Lung (tissue), 11 donors: ENCODE measurements at regions not wholly inside any gene's neighbourhood (a gene's known extent, or its start where the extent isn't known, plus 50 kb on each side); places are given as distances from the start of the nearest gene placed in this dataset.
"Not testable (repeated sequence)": the region's sequence is repeated elsewhere in the genome, so short reads cannot be mapped to it uniquely, and the experiment has no call there.

Experiments used
- ATAC-seq: fragments of 200-7000 bp; cut with Tn5 transposase; one replicate; pipeline ENCODE4 v1.9.1; 2020; ENCODE audit warnings: moderate number of reproducible peaks; ENCODE audit not compliant: insufficient read depth, low FRiP score
- DNase-seq, 3 donors: peaks; one replicate each; pipeline ENCODE4 v3.0.0-alpha.2; 2013 to 2017
- H3K27ac ChIP-seq, 2 donors: one replicate each; pipeline ENCODE4 v1.5.1; 2013; ENCODE audit warnings: mild to moderate bottlenecking in 2 of 2, moderate library complexity in 2 of 2, control low read depth in 1 of 2, inconsistent platforms in 1 of 2, low read depth in 1 of 2, low read length in 1 of 2
- H3K27me3 ChIP-seq, 3 donors: one replicate each; pipeline ENCODE4 v1.5.1; 2013; ENCODE audit warnings: low read length in 2 of 3; ENCODE audit not compliant: control insufficient read depth in 3 of 3, insufficient read depth in 3 of 3
- H3K36me3 ChIP-seq, 4 donors: one replicate each; pipeline ENCODE4 v1.5.1; 2013; ENCODE audit warnings: low read length in 4 of 4, mild to moderate bottlenecking in 1 of 4, moderate library complexity in 1 of 4; ENCODE audit not compliant: control insufficient read depth in 4 of 4, insufficient read depth in 4 of 4
- H3K4me1 ChIP-seq, 5 donors: one replicate each; pipeline ENCODE4 v1.5.1; 2013; ENCODE audit warnings: low read length in 5 of 5, mild to moderate bottlenecking in 2 of 5, moderate library complexity in 1 of 5; ENCODE audit not compliant: control insufficient read depth in 5 of 5, insufficient read depth in 5 of 5
- H3K4me3 ChIP-seq: one replicate; pipeline ENCODE4 v1.5.1; 2013; ENCODE audit warnings: mild to moderate bottlenecking, control low read depth, moderate library complexity
- H3K9ac ChIP-seq, 2 donors: one replicate each; pipeline ENCODE4 v1.5.1; 2013; ENCODE audit warnings: low read length in 2 of 2, control low read depth in 1 of 2; ENCODE audit not compliant: insufficient read depth in 1 of 2
- H3K9me3 ChIP-seq, 4 donors: one replicate each; pipeline ENCODE4 v1.5.1; 2013; ENCODE audit warnings: low read length in 3 of 4, mild to moderate bottlenecking in 1 of 4, moderate library complexity in 1 of 4; ENCODE audit not compliant: control insufficient read depth in 4 of 4, insufficient read depth in 3 of 4
- CTCF ChIP-seq: IDR thresholded peaks from 2 replicates; pipeline ENCODE4 v1.5.1; 2012; ENCODE audit warnings: mild to moderate bottlenecking; ENCODE audit errors: control extremely low read depth, extremely low read depth
- WGBS, 2 donors: extraction: QIAGEN DNeasy Blood & Tissue Kit; methylation state at CpG; one replicate each; pipeline ENCODE4 v1.1.7; 2013; 5-methylcytosine and 5-hydroxymethylcytosine counted together
- donor health status: control.
- donor health status: control.
- donor health status: Bipolar disorder and iron deficiency.
- donor health status: healthy.
- donor health status: DM: yes; HTN: yes; CAD: no.

DNA sequence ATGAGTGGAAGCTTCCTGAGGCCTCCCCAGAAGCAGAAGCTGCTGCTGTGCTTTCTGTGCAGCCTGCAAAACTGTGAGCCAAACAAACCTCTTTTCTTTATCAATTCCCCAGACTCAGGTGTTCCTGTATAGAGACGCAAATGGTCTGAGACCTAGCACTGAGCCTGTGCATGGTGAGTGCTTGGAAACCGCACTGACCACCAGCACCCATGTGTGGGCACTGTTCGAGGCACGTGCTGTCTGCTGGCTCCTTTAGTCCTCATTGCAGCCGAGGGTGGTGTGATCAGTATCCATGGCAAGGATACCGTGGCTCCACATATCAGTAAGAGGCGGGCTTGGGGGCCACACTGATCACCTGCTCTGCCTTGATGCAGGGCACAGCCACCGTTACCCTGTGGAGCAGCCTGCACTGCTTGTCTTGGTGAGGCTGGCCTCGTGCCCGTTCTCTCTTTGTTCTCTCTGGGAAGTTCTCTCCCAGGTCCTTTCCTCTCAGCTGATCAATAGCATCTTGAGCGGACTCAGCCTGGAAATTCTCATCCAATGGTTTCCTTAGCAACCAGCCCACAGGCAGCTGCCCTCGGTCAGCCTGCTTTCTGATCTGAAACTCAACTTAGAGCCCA, 101.0 kb downstream of the PLXNA1 start:
- DNase-seq (no peak), ATAC-seq (no peak)
- Histone ChIP-seq H3K9me3 (peaks cover 0 to 2% (median 0%) of the 10 kb centered on the region in 4 donors), H3K27me3 (no peaks in the 10 kb centered on the region), H3K4me1 (no peaks in the 10 kb centered on the region), H3K9ac (no peak overlapping the region), H3K4me3 (no peak overlapping the region), H3K27ac (no peak overlapping the region), H3K36me3 (no peaks in the 10 kb centered on the region)
- WGBS, 2 donors: 67 to 77% methylated on average over 12 of the region's 12 CpGs
- no peak for TF ChIP-seq CTCF

GRCh38 chr3:127084401-127084990, 101.6 kb downstream of the PLXNA1 start:
- Histone ChIP-seq H3K27me3 (no peaks in the 10 kb centered on the region), H3K27ac (no peak overlapping the region), H3K9ac (no peak overlapping the region), H3K4me1 (no peaks in the 10 kb centered on the region), H3K9me3 (peaks cover 0 to 2% (median 0%) of the 10 kb centered on the region in 4 donors), H3K4me3 (no peak overlapping the region), H3K36me3 (no peaks in the 10 kb centered on the region)
- WGBS, 2 donors: 86 to 88% methylated on average over 10 of the region's 10 CpGs
- ATAC-seq: no peak
- no peak for DNase-seq
- TF ChIP-seq CTCF: no peak

DNA sequence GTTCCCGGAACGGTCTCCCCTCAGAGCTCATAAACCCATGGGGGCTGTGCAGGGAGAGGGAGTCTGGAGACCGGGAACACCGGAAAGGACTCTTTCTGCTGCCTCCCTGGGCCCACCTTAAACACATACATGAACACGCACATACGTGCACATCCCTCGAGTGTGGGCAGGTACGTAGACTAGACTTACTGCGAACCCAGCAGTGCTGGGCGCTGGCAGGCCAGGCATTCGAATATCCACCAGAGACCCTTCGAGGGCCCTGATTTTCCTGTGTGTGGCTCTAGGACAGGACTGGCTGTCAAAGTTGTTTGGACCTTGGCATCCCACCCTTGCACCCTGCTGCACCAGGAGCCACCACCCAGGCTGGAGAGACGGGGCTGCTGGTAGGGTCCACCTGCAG, 102.7 kb downstream of the PLXNA1 start:
- no peak for TF ChIP-seq CTCF

DNA sequence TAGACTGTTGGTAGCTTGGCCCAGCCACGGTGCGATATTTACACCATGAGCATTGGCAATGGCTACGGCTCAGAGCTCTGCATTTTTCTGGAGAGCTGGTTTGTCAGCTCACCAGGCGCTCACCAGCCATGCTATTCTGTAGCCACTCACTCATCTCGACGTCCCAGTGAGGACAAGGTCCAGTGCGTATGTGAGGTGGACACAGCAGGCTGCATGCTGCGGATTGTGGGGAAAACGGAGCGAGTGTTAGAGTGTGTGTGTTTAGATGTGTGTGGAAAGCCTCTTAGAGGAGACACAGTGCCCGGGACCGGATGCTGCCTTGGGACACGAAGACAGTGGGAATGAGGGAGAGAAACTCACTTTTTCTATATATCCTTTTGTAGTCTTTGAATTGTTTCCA, 103.7 kb downstream of the PLXNA1 start:
- not testable (repeated sequence) for ATAC-seq, H3K9me3 ChIP-seq, H3K4me3 ChIP-seq, H3K27me3 ChIP-seq, H3K36me3 ChIP-seq, H3K9ac ChIP-seq, H3K27ac ChIP-seq, H3K4me1 ChIP-seq, DNase-seq
- 91 to 94% methylated on average over 13 of the region's 13 CpGs for WGBS, 2 donors

More for the DNA sequence above, 102.7 kb downstream of the PLXNA1 start:
- WGBS, 2 donors: 91 to 93% methylated on average over 13 of the region's 13 CpGs
- Histone ChIP-seq H3K4me3 (no peak overlapping the region), H3K9me3 (peaks cover 0 to 2% (median 0%) of the 10 kb centered on the region in 4 donors), H3K27me3 (no peaks in the 10 kb centered on the region), H3K27ac (no peak overlapping the region), H3K36me3 (no peaks in the 10 kb centered on the region), H3K9ac (no peak overlapping the region), H3K4me1 (no peaks in the 10 kb centered on the region)
- ATAC-seq (no peak), DNase-seq (no peak)
